DND-41 (cell line): ENCODE measurements at regions not wholly inside any gene's neighbourhood (a gene's known extent, or its start where the extent isn't known, plus 50 kb on each side); places are given as distances from the start of the nearest gene placed in this dataset.

Source experiments
- ATAC-seq: fragments of 200-7000 bp; cut with Tn5 transposase; 3 replicates; pipeline ENCODE4 v1.9.1; 2021; ENCODE audit warnings: low read depth; ENCODE audit not compliant: insufficient read depth
- DNase-seq: peaks from one replicate; pipeline ENCODE4 v3.0.0-alpha.2; 2020
- H2AFZ ChIP-seq: 2 replicates; pipeline ENCODE4 v1.6.0; 2012; ENCODE audit warnings: low read depth, low read length
- H3K27ac ChIP-seq: 2 replicates; pipeline ENCODE4 v1.5.1; 2012; ENCODE audit warnings: low read length, inconsistent platforms
- H3K27me3 ChIP-seq: fragments of 200-600 bp; sonication (generic); 2 replicates; pipeline ENCODE4 v1.6.0; 2012; ENCODE audit warnings: low read length, mild to moderate bottlenecking, inconsistent platforms; ENCODE audit not compliant: insufficient read depth, poor library complexity
- H3K36me3 ChIP-seq: 2 replicates; pipeline ENCODE4 v1.5.1; 2012; ENCODE audit warnings: low read length, inconsistent platforms; ENCODE audit not compliant: insufficient read depth
- H3K4me1 ChIP-seq: 2 replicates; pipeline ENCODE4 v1.5.1; 2012; ENCODE audit warnings: mild to moderate bottlenecking, low read length; ENCODE audit not compliant: insufficient read depth
- H3K4me2 ChIP-seq: 2 replicates; pipeline ENCODE4 v1.6.0; 2012; ENCODE audit warnings: mild to moderate bottlenecking, moderate library complexity, low read length, inconsistent platforms; ENCODE audit not compliant: insufficient read depth
- H3K4me3 ChIP-seq, 2 experiments: fragments of 200-600 bp in 1 of 2; shearing (Covaris generic) in 1 of 2; 2 replicates each; pipeline ENCODE4 v1.5.1; 2012 to 2016; ENCODE audit warnings: inconsistent platforms in 2 of 2, low read length in 2 of 2, mild to moderate bottlenecking in 2 of 2, low read depth in 1 of 2, moderate library complexity in 1 of 2
- H3K79me2 ChIP-seq: 2 replicates; pipeline ENCODE4 v1.6.0; 2012; ENCODE audit warnings: low read length, inconsistent platforms; ENCODE audit not compliant: insufficient read depth
- H3K9ac ChIP-seq: 2 replicates; pipeline ENCODE4 v1.6.0; 2012; ENCODE audit warnings: low read depth, mild to moderate bottlenecking, inconsistent platforms, low read length, moderate library complexity
- H3K9me3 ChIP-seq: 2 replicates; pipeline ENCODE4 v1.5.1; 2012; ENCODE audit warnings: low read length, moderate library complexity, mild to moderate bottlenecking, inconsistent platforms; ENCODE audit not compliant: insufficient read depth, severe bottlenecking
- H4K20me1 ChIP-seq: 2 replicates; pipeline ENCODE4 v1.6.0; 2012; ENCODE audit warnings: low read length; ENCODE audit not compliant: insufficient read depth
- CTCF ChIP-seq: IDR thresholded peaks from 2 replicates; pipeline ENCODE4 v1.5.1; 2012; ENCODE audit warnings: borderline replicate concordance, low read length, moderate library complexity, mild to moderate bottlenecking; ENCODE audit not compliant: poor library complexity, severe bottlenecking; ENCODE audit errors: extremely low read depth
- EZH2 ChIP-seq: IDR thresholded peaks from 3 replicates; pipeline ENCODE4 v1.6.1; 2012; ENCODE audit warnings: borderline replicate concordance, low read depth, mild to moderate bottlenecking, moderate library complexity, low read length, inconsistent platforms; ENCODE audit not compliant: severe bottlenecking

- no peak for ATAC-seq
- Histone ChIP-seq H3K4me1 (no peaks in the 10 kb centered on the region), H2AFZ (no peak overlapping the region), H3K9me3 (no peaks in the 10 kb centered on the region), H3K27me3 (no peaks in the 10 kb centered on the region), H4K20me1 (no peaks in the 10 kb centered on the region), H3K27ac (no peak overlapping the region), H3K9ac (no peak overlapping the region), H3K79me2 (no peaks in the 10 kb centered on the region), H3K4me3 (no peak overlapping the region), H3K4me2 (no peak overlapping the region), H3K36me3 (peaks cover 7% of the 10 kb centered on the region; the same call in 1 of the 2 replicates)
- TF ChIP-seq EZH2: no peak
- TF ChIP-seq CTCF: no peak
- no peak for DNase-seq
These were observed 90.4 kb upstream of the RAB40AL start for GRCh38 chrX:102846544-102847236.

GRCh38 chrX:102847362-102847761, 89.7 kb upstream of the RAB40AL start:
- H3K4me2 ChIP-seq: no peak overlapping the region
- H3K4me1 ChIP-seq: no peaks in the 10 kb centered on the region
- H3K27me3 ChIP-seq: no peaks in the 10 kb centered on the region
- no peaks in the 10 kb centered on the region for H3K79me2 ChIP-seq
- no peaks in the 10 kb centered on the region for H4K20me1 ChIP-seq
- H3K36me3 ChIP-seq: peaks cover 7% of the 10 kb centered on the region; the same call in 1 of the 2 replicates
- ATAC-seq (no peak), DNase-seq (no peak)
- no peak overlapping the region for H3K27ac ChIP-seq
- no peak for TF ChIP-seq CTCF
- TF ChIP-seq EZH2: no peak
- no peak overlapping the region for H2AFZ ChIP-seq
- H3K4me3 ChIP-seq: no peak overlapping the region
- no peaks in the 10 kb centered on the region for H3K9me3 ChIP-seq
- H3K9ac ChIP-seq: no peak overlapping the region

- TF ChIP-seq CTCF: no peak
- TF ChIP-seq EZH2: no peak
- peaks cover 7% of the 10 kb centered on the region; the same call in 1 of the 2 replicates for H3K36me3 ChIP-seq
These were observed 87.7 kb upstream of the RAB40AL start for GRCh38 chrX:102849396-102849795.

More at GRCh38 chrX:102849396-102849795, 87.7 kb upstream of the RAB40AL start:
- ATAC-seq (no peak), DNase-seq (no peak)
- Histone ChIP-seq H2AFZ (no peak overlapping the region), H3K4me2 (no peak overlapping the region), H3K4me1 (no peaks in the 10 kb centered on the region), H3K27ac (no peak overlapping the region), H3K4me3 (no peak overlapping the region), H4K20me1 (no peaks in the 10 kb centered on the region), H3K9me3 (no peaks in the 10 kb centered on the region), H3K79me2 (no peaks in the 10 kb centered on the region), H3K9ac (no peak overlapping the region), H3K27me3 (no peaks in the 10 kb centered on the region)
